WTC11 (cell line): ENCODE measurements at regions not wholly inside any gene's neighbourhood (a gene's known extent, or its start where the extent isn't known, plus 50 kb on each side); places are given as distances from the start of the nearest gene placed in this dataset.

Experiments used
- USF1 ChIP-seq: sonication (generic); formaldehyde crosslinking; IDR thresholded peaks from 2 replicates; pipeline ENCODE4 v1.8.0; 2022; ENCODE audit warnings: mild to moderate bottlenecking, missing genetic modification reagents
- TF ChIP-seq, protein P1 (sequence below): fragments of 200-600 bp; IDR thresholded peaks from 2 replicates; pipeline ENCODE4 v1.8.0; 2022; ENCODE audit warnings: antibody characterized with exemption

GRCh38 chr2:37730037-37730818 is 58.8 kb upstream of the CDC42EP3 start:
- no peak for TF ChIP-seq USF1 (CRISPR knock-in tag)
- TF ChIP-seq, protein P1, sequence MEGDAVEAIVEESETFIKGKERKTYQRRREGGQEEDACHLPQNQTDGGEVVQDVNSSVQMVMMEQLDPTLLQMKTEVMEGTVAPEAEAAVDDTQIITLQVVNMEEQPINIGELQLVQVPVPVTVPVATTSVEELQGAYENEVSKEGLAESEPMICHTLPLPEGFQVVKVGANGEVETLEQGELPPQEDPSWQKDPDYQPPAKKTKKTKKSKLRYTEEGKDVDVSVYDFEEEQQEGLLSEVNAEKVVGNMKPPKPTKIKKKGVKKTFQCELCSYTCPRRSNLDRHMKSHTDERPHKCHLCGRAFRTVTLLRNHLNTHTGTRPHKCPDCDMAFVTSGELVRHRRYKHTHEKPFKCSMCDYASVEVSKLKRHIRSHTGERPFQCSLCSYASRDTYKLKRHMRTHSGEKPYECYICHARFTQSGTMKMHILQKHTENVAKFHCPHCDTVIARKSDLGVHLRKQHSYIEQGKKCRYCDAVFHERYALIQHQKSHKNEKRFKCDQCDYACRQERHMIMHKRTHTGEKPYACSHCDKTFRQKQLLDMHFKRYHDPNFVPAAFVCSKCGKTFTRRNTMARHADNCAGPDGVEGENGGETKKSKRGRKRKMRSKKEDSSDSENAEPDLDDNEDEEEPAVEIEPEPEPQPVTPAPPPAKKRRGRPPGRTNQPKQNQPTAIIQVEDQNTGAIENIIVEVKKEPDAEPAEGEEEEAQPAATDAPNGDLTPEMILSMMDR = no peak
